GM18868 (cell line): ENCODE measurements at regions not wholly inside any gene's neighbourhood (a gene's known extent, or its start where the extent isn't known, plus 50 kb on each side); places are given as distances from the start of the nearest gene placed in this dataset.
A peak's percentile ranks its signal among the peaks of the same experiment; 100 is the strongest.

Experiments used
- ATAC-seq: cut with Tn5 transposase; IDR thresholded peaks from one replicate; pipeline ENCODE4 v1.9.1; 2021; ENCODE audit warnings: mild to moderate bottlenecking, moderate library complexity; ENCODE audit not compliant: unreplicated experiment

GRCh38 chr13:52931539-52932431, 83.3 kb upstream of the PCDH8 start:
- ATAC-seq: peak; percentile 54

- ATAC-seq: no peak
These were observed 82.7 kb upstream of the PCDH8 start for GRCh38 chr13:52931131-52931530.

- no peak for ATAC-seq
These were observed 81.4 kb upstream of the PCDH8 start for GRCh38 chr13:52929846-52930245.

DNA sequence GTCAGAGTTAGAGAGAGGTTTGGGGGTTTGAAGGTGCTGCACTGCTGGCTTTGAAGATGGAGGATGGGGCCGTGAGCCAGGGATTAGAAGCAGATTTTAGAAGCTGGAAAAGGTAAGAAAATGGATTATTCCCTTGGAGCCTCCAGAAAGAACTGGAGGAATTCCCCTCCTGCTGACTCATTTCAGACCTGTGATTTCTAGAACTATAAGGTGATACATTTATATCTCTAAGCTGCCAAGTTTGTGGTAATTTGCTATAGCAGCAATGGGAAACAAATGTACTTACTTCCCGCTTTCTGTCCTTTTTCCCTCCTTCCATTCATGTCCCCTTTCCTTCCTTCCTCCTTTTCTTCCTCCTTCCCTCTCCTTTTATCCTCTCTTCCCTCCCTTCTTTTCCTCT, 78.5 kb upstream of the PCDH8 start:
- no peak for ATAC-seq

DNA sequence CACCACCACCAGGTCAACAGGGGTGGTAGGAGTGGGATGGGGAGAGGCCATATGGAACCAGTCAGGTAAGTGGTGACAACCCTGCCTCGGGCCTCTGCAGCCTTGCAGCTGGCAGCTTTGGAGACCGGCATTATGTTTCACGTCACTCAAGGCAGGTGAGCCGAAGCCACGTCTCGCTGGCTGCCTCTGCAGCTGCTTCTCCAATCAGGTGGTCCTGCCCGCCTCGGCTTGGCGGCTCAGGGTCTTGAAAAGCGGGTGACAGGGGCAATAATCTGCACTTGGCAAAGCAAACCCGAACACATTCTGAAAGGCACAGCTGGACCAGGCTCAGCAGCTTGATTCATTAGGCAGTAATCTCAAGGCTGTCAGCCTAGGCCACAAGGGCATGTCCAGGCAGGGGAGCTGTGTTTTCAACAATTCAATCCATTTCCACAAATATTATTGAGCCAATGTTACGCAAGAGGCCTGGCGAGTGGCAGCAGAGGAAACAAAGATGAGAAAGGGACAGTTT, 77.4 kb upstream of the PCDH8 start:
- ATAC-seq: no peak

DNA sequence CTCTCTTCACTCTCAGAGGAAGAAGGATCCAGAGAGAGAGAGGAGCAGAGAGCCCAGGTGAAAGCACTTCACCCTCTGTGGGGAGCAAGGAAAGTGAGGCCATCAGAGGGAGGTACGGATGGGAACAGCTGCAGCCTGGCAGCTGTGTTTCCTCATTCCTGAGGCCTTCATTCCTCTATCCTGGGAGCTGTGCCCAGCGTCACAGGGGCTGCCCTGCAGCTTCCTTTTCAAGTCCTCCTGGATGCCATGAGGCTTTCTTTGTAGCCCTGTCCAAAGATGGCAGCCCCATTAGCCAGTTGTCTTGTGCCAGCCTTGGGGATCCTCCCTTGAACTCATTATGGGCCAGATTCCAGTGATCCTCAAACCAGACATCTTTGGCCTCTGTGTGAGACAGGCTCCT, 76.8 kb upstream of the PCDH8 start:
- no peak for ATAC-seq

GRCh38 chr13:52924289-52925148, 76.1 kb upstream of the PCDH8 start:
- no peak for ATAC-seq

DNA sequence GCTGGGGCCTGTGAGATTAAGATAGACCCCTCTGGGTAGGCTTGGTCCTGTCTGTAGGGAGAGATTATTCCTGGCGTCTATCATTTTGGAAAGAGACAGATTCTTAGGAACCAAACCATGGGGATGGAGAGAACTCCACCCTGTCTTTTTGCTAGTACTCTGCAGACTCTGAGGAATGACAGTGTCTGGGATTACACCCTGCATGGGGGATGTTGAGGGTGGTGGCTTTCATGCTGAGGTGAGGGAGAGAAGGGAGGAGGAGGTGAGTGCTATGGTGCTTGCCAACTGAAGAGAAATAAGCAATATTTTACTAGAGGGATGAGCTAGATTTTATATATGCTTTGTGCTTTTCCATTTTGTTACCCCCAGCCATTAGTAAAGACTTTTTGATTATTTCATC, 74.5 kb upstream of the PCDH8 start:
- no peak for ATAC-seq

GRCh38 chr13:52921194-52921593, 72.8 kb upstream of the PCDH8 start:
- ATAC-seq: peak; percentile 99

GRCh38 chr13:52916486-52916990, 68.1 kb upstream of the PCDH8 start:
- no peak for ATAC-seq

DNA sequence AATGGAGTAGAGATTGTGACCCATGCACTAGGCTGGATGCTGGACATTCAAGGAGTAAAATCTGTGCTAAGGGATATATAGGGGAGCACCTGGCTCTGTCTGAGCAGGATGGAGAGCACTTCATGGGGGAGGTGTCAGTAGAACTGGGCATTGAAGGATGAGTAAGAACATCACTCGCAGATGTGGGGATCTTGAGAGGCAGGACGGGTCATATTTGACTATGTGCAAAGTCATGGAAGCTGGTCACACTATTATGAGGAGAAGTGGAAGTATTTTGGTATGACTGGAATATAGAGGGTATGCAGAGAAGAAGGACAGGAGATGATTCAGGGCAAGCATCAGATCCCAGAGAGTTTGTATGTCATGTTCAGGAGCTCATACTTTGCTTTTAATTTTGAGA, 62.9 kb upstream of the PCDH8 start:
- no peak for ATAC-seq

DNA sequence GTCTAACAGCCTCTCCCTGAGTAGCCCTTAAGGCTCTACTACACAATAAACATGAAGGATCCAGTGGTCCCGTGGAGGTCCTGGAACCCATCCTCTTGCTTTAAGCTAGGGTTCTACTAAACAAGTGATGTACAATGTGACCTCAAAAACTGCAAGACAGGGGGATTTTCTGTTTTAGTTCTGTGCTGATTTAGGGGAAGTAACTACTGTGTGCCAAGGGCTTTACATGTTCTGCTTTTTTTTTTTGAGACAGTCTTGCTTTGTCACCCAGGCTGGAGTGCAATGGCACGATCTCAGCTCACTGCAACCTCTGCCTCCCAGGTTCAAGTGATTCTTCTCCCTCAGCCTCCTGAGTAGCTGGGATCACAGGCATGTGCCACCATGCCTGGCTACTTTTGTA, 61.9 kb upstream of the PCDH8 start:
- peak; percentile 90 for ATAC-seq

- ATAC-seq: no peak
These were observed 57.9 kb upstream of the PCDH8 start for GRCh38 chr13:52906122-52906903.

- no peak for ATAC-seq
These were observed 57.3 kb upstream of the PCDH8 start for GRCh38 chr13:52905701-52906100.

DNA sequence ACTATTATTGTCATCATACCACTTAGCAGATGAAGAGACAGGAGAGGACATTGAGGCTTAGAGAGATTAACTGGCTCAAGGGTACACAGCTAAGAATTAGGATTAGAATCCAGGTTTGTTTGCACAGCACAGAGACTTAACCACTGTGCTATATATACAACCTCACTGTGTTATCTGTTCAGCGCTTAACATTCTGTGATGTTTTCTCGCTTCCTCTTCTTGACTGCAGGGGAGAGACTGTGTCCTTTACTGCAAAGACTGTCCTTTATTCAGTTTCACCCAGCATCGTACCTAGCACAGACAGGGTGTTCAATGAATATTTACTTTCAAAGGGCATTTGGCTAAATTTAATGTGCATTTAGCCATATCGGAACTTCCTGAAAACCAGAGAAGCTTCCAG, 54.9 kb upstream of the PCDH8 start:
- ATAC-seq: peak; percentile 100

DNA sequence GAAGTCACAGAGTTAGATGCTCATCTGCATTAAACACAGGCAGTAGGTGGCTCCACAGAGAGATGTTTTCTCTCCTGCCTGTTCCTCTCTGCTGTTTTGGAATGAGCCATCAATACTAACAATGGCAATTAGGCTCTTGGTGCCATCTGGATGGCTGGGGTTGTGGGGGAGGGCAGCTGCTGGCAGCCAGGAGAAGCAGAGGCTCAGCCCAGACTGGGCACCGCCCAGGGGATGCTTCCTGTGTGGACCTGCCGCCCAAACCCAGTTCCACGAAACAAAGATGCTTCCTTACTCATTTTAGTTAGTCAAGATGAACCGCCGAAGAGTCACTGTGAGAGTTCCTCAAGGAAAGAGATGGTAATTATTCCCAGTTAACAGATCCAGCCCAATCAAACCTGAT, 50.8 kb upstream of the PCDH8 start:
- no peak for ATAC-seq
